DOHH2 (cell line): ENCODE measurements at regions not wholly inside any gene's neighbourhood (a gene's known extent, or its start where the extent isn't known, plus 50 kb on each side); places are given as distances from the start of the nearest gene placed in this dataset.

Experiments
- CTCF ChIP-seq: fragments of 200-600 bp; sonication (generic); IDR thresholded peaks from one replicate; pipeline ENCODE4 v1.5.1; 2014; ENCODE audit warnings: antibody characterized with exemption, mild to moderate bottlenecking, low read depth, low read length; ENCODE audit not compliant: poor library complexity, severe bottlenecking
- EZH2phosphoT487 ChIP-seq: fragments of 200-600 bp; sonication (generic); IDR thresholded peaks from 2 replicates; pipeline ENCODE4 v1.6.1; 2017; ENCODE audit warnings: borderline replicate concordance, mild to moderate bottlenecking, antibody characterized with exemption, low read length, moderate library complexity, mixed read lengths

DNA sequence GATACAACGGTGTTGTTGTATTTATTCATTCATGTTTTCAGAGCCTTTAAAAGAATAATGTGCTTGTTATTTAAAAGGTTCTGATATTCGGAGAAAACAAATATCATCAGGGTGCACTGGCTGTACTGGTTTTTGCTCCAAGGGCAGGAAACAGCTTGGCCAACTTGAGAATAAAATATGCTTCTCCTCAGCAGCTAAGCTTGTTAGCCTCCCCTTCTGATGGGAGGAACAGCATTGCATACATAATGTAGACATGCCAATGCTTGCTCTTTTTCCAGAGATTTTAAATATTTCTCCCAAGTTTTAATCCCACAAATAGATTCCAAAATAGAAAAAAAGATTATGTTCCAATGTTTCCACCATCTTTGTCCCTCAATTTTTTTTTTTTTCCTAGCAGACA, 87.6 kb upstream of the RPL34 start:
- TF ChIP-seq CTCF (no peak), EZH2phosphoT487 (no peak)
